ENCODE measurements at regions not wholly inside any gene's neighbourhood (a gene's known extent, or its start where the extent isn't known, plus 50 kb on each side); places are given as distances from the start of the nearest gene placed in this dataset.

GRCh38 chr2:194491409-194492115 lies 1165.5 kb upstream of the SLC39A10 start:
- Histone ChIP-seq H3K9me3 (ENCODE audit: control insufficient read depth, low read length) (no peaks in the 10 kb centered on the region), H4K91ac (ENCODE audit: low read length) (no peak overlapping the region)

GRCh38 chr2:194486326-194486725 lies 1170.7 kb upstream of the SLC39A10 start:
- Histone ChIP-seq H2BK5ac (ENCODE audit: low read depth, low read length, poor library complexity, severe bottlenecking) (no peak overlapping the region), H3K36me3 (ENCODE audit: control insufficient read depth in 1 of 2, insufficient read depth in 2 of 2, low read depth in 1 of 2, low read length in 2 of 2) (no peaks in the 10 kb centered on the region), H3K4ac (ENCODE audit: low read depth in 1 of 2, low read length in 2 of 2) (no peak overlapping the region), H3K79me1 (replicated peaks; ENCODE audit: low read length, poor library complexity, severe bottlenecking) (no peaks in the 10 kb centered on the region), H2BK15ac (ENCODE audit: low read depth, poor library complexity, severe bottlenecking) (no peak overlapping the region), H3K18ac (ENCODE audit: low read depth in 1 of 2, low read length in 2 of 2) (no peak overlapping the region), H2BK12ac (ENCODE audit: low read length in 2 of 2) (no peak overlapping the region), H4K91ac (ENCODE audit: low read length) (no peak overlapping the region), H4K8ac (ENCODE audit: low read length) (no peak overlapping the region), H3K9ac (ENCODE audit: low read length) (no peak overlapping the region), H2AFZ (ENCODE audit: low read depth, low read length) (no peak overlapping the region), H2AK5ac (ENCODE audit: low read length, severe bottlenecking) (no peak overlapping the region), H3K27me3 (ENCODE audit: control insufficient read depth in 1 of 2, insufficient read depth in 1 of 2, low read length in 2 of 2) (no peaks in the 10 kb centered on the region), H3K14ac (ENCODE audit: low read length in 2 of 2) (no peak overlapping the region), H3K4me3 (ENCODE audit: insufficient read depth in 1 of 2, low read depth in 1 of 2, low read length in 2 of 2) (no peak overlapping the region), H3K23ac (ENCODE audit: low read length in 2 of 2) (no peak overlapping the region), H3K27ac (ENCODE audit: low read length, poor library complexity, severe bottlenecking) (no peak overlapping the region), H3K4me2 (ENCODE audit: low read length, poor library complexity, severe bottlenecking) (no peak overlapping the region), H3K9me3 (ENCODE audit: control insufficient read depth, low read length) (no peaks in the 10 kb centered on the region), H3K4me1 (ENCODE audit: control insufficient read depth, insufficient read depth, low read depth, low read length) (no peaks in the 10 kb centered on the region), H2BK120ac (ENCODE audit: low read depth, low read length) (no peak overlapping the region)
- no peak for DNase-seq
- WGBS, result 64% methylated on average over 4 of the region's 4 CpGs

More at GRCh38 chr2:194491409-194492115, 1165.5 kb upstream of the SLC39A10 start:
- no peak overlapping the region for H2BK120ac ChIP-seq (ENCODE audit: low read depth, low read length)
- no peak overlapping the region for H3K4me3 ChIP-seq (ENCODE audit: insufficient read depth in 1 of 2, low read depth in 1 of 2, low read length in 2 of 2)
- no peaks in the 10 kb centered on the region for H3K27me3 ChIP-seq (ENCODE audit: control insufficient read depth in 1 of 2, insufficient read depth in 1 of 2, low read length in 2 of 2)
- 76% methylated on average over 2 of the region's 2 CpGs for WGBS
- H2BK15ac ChIP-seq (ENCODE audit: low read depth, poor library complexity, severe bottlenecking), result no peak overlapping the region
- H3K36me3 ChIP-seq (ENCODE audit: control insufficient read depth in 1 of 2, insufficient read depth in 2 of 2, low read depth in 1 of 2, low read length in 2 of 2), result no peaks in the 10 kb centered on the region
- no peak overlapping the region for H3K14ac ChIP-seq (ENCODE audit: low read length in 2 of 2)
- no peak overlapping the region for H3K27ac ChIP-seq (ENCODE audit: low read length, poor library complexity, severe bottlenecking)
- H3K23ac ChIP-seq (ENCODE audit: low read length in 2 of 2), result no peak overlapping the region
- no peak overlapping the region for H2AFZ ChIP-seq (ENCODE audit: low read depth, low read length)
- no peak overlapping the region for H3K9ac ChIP-seq (ENCODE audit: low read length)
- H2BK5ac ChIP-seq (ENCODE audit: low read depth, low read length, poor library complexity, severe bottlenecking), result no peak overlapping the region
- no peak for DNase-seq
- no peak overlapping the region for H2BK12ac ChIP-seq (ENCODE audit: low read length in 2 of 2)
- no peaks in the 10 kb centered on the region for H3K4me1 ChIP-seq (ENCODE audit: control insufficient read depth, insufficient read depth, low read depth, low read length)
- no peak overlapping the region for H3K18ac ChIP-seq (ENCODE audit: low read depth in 1 of 2, low read length in 2 of 2)
- no peak overlapping the region for H3K4me2 ChIP-seq (ENCODE audit: low read length, poor library complexity, severe bottlenecking)
- H3K4ac ChIP-seq (ENCODE audit: low read depth in 1 of 2, low read length in 2 of 2), result no peak overlapping the region
- H2AK5ac ChIP-seq (ENCODE audit: low read length, severe bottlenecking), result no peak overlapping the region
- no peak overlapping the region for H4K8ac ChIP-seq (ENCODE audit: low read length)
- no peaks in the 10 kb centered on the region for H3K79me1 ChIP-seq (replicated peaks; ENCODE audit: low read length, poor library complexity, severe bottlenecking)

- H3K18ac ChIP-seq (ENCODE audit: low read depth in 1 of 2, low read length in 2 of 2), result no peak overlapping the region
- H4K91ac ChIP-seq (ENCODE audit: low read length), result no peak overlapping the region
- H3K4ac ChIP-seq (ENCODE audit: low read depth in 1 of 2, low read length in 2 of 2), result no peak overlapping the region
- H2AFZ ChIP-seq (ENCODE audit: low read depth, low read length), result no peak overlapping the region
- no peaks in the 10 kb centered on the region for H3K36me3 ChIP-seq (ENCODE audit: control insufficient read depth in 1 of 2, insufficient read depth in 2 of 2, low read depth in 1 of 2, low read length in 2 of 2)
- no peaks in the 10 kb centered on the region for H3K9me3 ChIP-seq (ENCODE audit: control insufficient read depth, low read length)
- H3K23ac ChIP-seq (ENCODE audit: low read length in 2 of 2), result no peak overlapping the region
- no peak for DNase-seq
- H2BK12ac ChIP-seq (ENCODE audit: low read length in 2 of 2), result no peak overlapping the region
- no peak overlapping the region for H2BK5ac ChIP-seq (ENCODE audit: low read depth, low read length, poor library complexity, severe bottlenecking)
- H3K79me1 ChIP-seq (replicated peaks; ENCODE audit: low read length, poor library complexity, severe bottlenecking), result no peaks in the 10 kb centered on the region
- no peak overlapping the region for H3K27ac ChIP-seq (ENCODE audit: low read length, poor library complexity, severe bottlenecking)
- H2BK15ac ChIP-seq (ENCODE audit: low read depth, poor library complexity, severe bottlenecking), result no peak overlapping the region
- H3K4me2 ChIP-seq (ENCODE audit: low read length, poor library complexity, severe bottlenecking), result no peak overlapping the region
- H2BK120ac ChIP-seq (ENCODE audit: low read depth, low read length), result no peak overlapping the region
- H3K4me3 ChIP-seq (ENCODE audit: insufficient read depth in 1 of 2, low read depth in 1 of 2, low read length in 2 of 2), result no peak overlapping the region
- no peak overlapping the region for H3K9ac ChIP-seq (ENCODE audit: low read length)
- no peak overlapping the region for H2AK5ac ChIP-seq (ENCODE audit: low read length, severe bottlenecking)
- no peak overlapping the region for H3K14ac ChIP-seq (ENCODE audit: low read length in 2 of 2)
- no CpG with 5 or more reads among the region's 1 CpG for WGBS
- H3K27me3 ChIP-seq (ENCODE audit: control insufficient read depth in 1 of 2, insufficient read depth in 1 of 2, low read length in 2 of 2), result no peaks in the 10 kb centered on the region
- no peaks in the 10 kb centered on the region for H3K4me1 ChIP-seq (ENCODE audit: control insufficient read depth, insufficient read depth, low read depth, low read length)
- no peak overlapping the region for H4K8ac ChIP-seq (ENCODE audit: low read length)
Measured at GRCh38 chr2:194483041-194483440, 1174.0 kb upstream of the SLC39A10 start.

- no peak for DNase-seq
- no peak overlapping the region for H3K27ac ChIP-seq (ENCODE audit: low read length, poor library complexity, severe bottlenecking)
- H3K14ac ChIP-seq (ENCODE audit: low read length in 2 of 2), result no peak overlapping the region
- no peak overlapping the region for H2BK120ac ChIP-seq (ENCODE audit: low read depth, low read length)
- no peak overlapping the region for H4K91ac ChIP-seq (ENCODE audit: low read length)
- no peak overlapping the region for H3K4me2 ChIP-seq (ENCODE audit: low read length, poor library complexity, severe bottlenecking)
- no peaks in the 10 kb centered on the region for H3K4me1 ChIP-seq (ENCODE audit: control insufficient read depth, insufficient read depth, low read depth, low read length)
- no peak overlapping the region for H3K9ac ChIP-seq (ENCODE audit: low read length)
- H2BK12ac ChIP-seq (ENCODE audit: low read length in 2 of 2), result no peak overlapping the region
- H2BK15ac ChIP-seq (ENCODE audit: low read depth, poor library complexity, severe bottlenecking), result no peak overlapping the region
- no peak overlapping the region for H2AFZ ChIP-seq (ENCODE audit: low read depth, low read length)
- no peaks in the 10 kb centered on the region for H3K36me3 ChIP-seq (ENCODE audit: control insufficient read depth in 1 of 2, insufficient read depth in 2 of 2, low read depth in 1 of 2, low read length in 2 of 2)
- no peak overlapping the region for H3K23ac ChIP-seq (ENCODE audit: low read length in 2 of 2)
- H3K9me3 ChIP-seq (ENCODE audit: control insufficient read depth, low read length), result peaks cover 6% of the 10 kb centered on the region
- H3K4ac ChIP-seq (ENCODE audit: low read depth in 1 of 2, low read length in 2 of 2), result no peak overlapping the region
- H2AK5ac ChIP-seq (ENCODE audit: low read length, severe bottlenecking), result no peak overlapping the region
- no peak overlapping the region for H3K18ac ChIP-seq (ENCODE audit: low read depth in 1 of 2, low read length in 2 of 2)
- H2BK5ac ChIP-seq (ENCODE audit: low read depth, low read length, poor library complexity, severe bottlenecking), result no peak overlapping the region
- H4K8ac ChIP-seq (ENCODE audit: low read length), result no peak overlapping the region
- WGBS, result 96% methylated on average over 1 of the region's 3 CpGs
- H3K79me1 ChIP-seq (replicated peaks; ENCODE audit: low read length, poor library complexity, severe bottlenecking), result no peaks in the 10 kb centered on the region
- no peaks in the 10 kb centered on the region for H3K27me3 ChIP-seq (ENCODE audit: control insufficient read depth in 1 of 2, insufficient read depth in 1 of 2, low read length in 2 of 2)
- H3K4me3 ChIP-seq (ENCODE audit: insufficient read depth in 1 of 2, low read depth in 1 of 2, low read length in 2 of 2), result no peak overlapping the region
Measured at GRCh38 chr2:194465641-194466040, 1191.4 kb upstream of the SLC39A10 start.
